HCT116 (cell line): ENCODE measurements at regions not wholly inside any gene's neighbourhood (a gene's known extent, or its start where the extent isn't known, plus 50 kb on each side); places are given as distances from the start of the nearest gene placed in this dataset.

Experiments
- ATAC-seq: fragments of 200-7000 bp; cut with Tn5 transposase; 2 replicates; pipeline ENCODE4 v1.9.1; 2020; ENCODE audit warnings: mild to moderate bottlenecking, moderate library complexity
- BruUV-seq: library from RNA; stranded (reverse); fragments of 400-500 nt; replicated peaks from 2 replicates; lab custom pipeline; 2021; lab: Mats Ljungman, UMichigan
- CTCF ChIA-PET: fragments of 300-600 bp; sonication (Branson Sonifier 250); formaldehyde crosslinking; loops from one replicate; lab custom pipeline; 2021; ENCODE audit warnings: antibody characterized with exemption; lab: Charles Lee
- POLR2A ChIA-PET: fragments of 300-600, 350-600 bp; sonication (Branson Sonifier 250); formaldehyde crosslinking; loops from one replicate; lab custom pipeline; 2021; ENCODE audit warnings: antibody characterized with exemption; lab: Charles Lee
- RAD21 ChIA-PET, 2 experiments: fragments of 300-600 bp; sonication (Branson Sonifier 250); formaldehyde crosslinking; loops; one replicate each; lab custom pipeline; 2023; ENCODE audit warnings: low total read pairs in 2 of 2; ENCODE audit not compliant: uncharacterized antibody in 2 of 2, unreplicated experiment in 2 of 2, low non-redundant PET in 1 of 2; lab: Charles Lee
- DNase-seq: peaks from one replicate; pipeline ENCODE4 v3.0.0-alpha.2; 2010; ENCODE audit warnings: low read depth, low spot score
- H2AFZ ChIP-seq: fragments of 200-600 bp; shearing (Covaris generic), sonication (generic); 2 replicates; pipeline ENCODE4 v1.6.1; 2017; ENCODE audit warnings: low read depth, mixed run types, mixed read lengths, antibody characterized with exemption, low read length; ENCODE audit not compliant: poor library complexity, severe bottlenecking
- H3K27ac ChIP-seq: 2 replicates; pipeline ENCODE4 v1.5.1; 2012; ENCODE audit warnings: low read depth, low read length
- H3K27me3 ChIP-seq: fragments of 200-600 bp; sonication (generic); 2 replicates; pipeline ENCODE4 v1.6.1; 2016; ENCODE audit warnings: mixed run types, low read length, mixed read lengths; ENCODE audit not compliant: insufficient read depth
- H3K36me3 ChIP-seq, 2 experiments: fragments of 200-500 bp in 1 of 2; fragments of 200-600 bp in 1 of 2; sonication (Bioruptor generic) in 1 of 2; sonication (generic) in 1 of 2; 2 replicates each; pipeline versions ENCODE4 v1.5.1 to v1.6.1; 2014 to 2016; ENCODE audit warnings: low read length in 2 of 2, inconsistent platforms in 1 of 2, mixed read lengths in 1 of 2, mixed run types in 1 of 2; ENCODE audit not compliant: insufficient read depth in 2 of 2, control insufficient read depth in 1 of 2
- H3K4me1 ChIP-seq, 2 experiments: fragments of 200-600 bp in 1 of 2; sonication (generic) in 1 of 2; 2 replicates each; pipeline versions ENCODE4 v1.5.1 to v1.6.1; 2012 to 2017; ENCODE audit warnings: low read length in 2 of 2, inconsistent platforms in 1 of 2, mild to moderate bottlenecking in 1 of 2, mixed read lengths in 1 of 2, mixed run types in 1 of 2, moderate library complexity in 1 of 2; ENCODE audit not compliant: insufficient read depth in 2 of 2, control insufficient read depth in 1 of 2
- H3K4me2 ChIP-seq: fragments of 200-600 bp; sonication (generic); 2 replicates; pipeline ENCODE4 v1.6.1; 2017; ENCODE audit warnings: mixed run types, low read length, mixed read lengths
- H3K4me3 ChIP-seq, 2 experiments: fragments of 200-600 bp in 1 of 2; sonication (generic) in 1 of 2; replicated peaks in 1 of 2; 2 replicates each; pipeline ENCODE4 v1.5.1; 2011 to 2016; ENCODE audit warnings: low read length in 2 of 2, control low read depth in 1 of 2, low read depth in 1 of 2, mild to moderate bottlenecking in 1 of 2, mixed read lengths in 1 of 2, mixed run types in 1 of 2
- H3K79me2 ChIP-seq: fragments of 200-600 bp; sonication (generic); 2 replicates; pipeline ENCODE4 v1.6.1; 2017; ENCODE audit warnings: mild to moderate bottlenecking, mixed run types, low read length, moderate library complexity, mixed read lengths; ENCODE audit not compliant: insufficient read depth
- H3K9ac ChIP-seq: fragments of 200-600 bp; sonication (generic); 2 replicates; pipeline ENCODE4 v1.6.1; 2016; ENCODE audit warnings: low read length, mixed read lengths
- H3K9me2 ChIP-seq: fragments of 200-600 bp; sonication (generic), shearing (Covaris generic); 2 replicates; pipeline ENCODE4 v1.6.1; 2017; ENCODE audit warnings: mixed run types, mild to moderate bottlenecking, moderate library complexity; ENCODE audit not compliant: insufficient read depth
- H3K9me3 ChIP-seq, 2 experiments: fragments of 200-500 bp in 1 of 2; fragments of 200-600 bp in 1 of 2; sonication (Bioruptor generic) in 1 of 2; sonication (generic) in 1 of 2; 2 replicates each; pipeline ENCODE4 v1.6.1; 2014 to 2017; ENCODE audit warnings: low read length in 2 of 2, mixed read lengths in 2 of 2, inconsistent platforms in 1 of 2, low read depth in 1 of 2, mild to moderate bottlenecking in 1 of 2, mixed run types in 1 of 2, moderate library complexity in 1 of 2; ENCODE audit not compliant: control insufficient read depth in 1 of 2, insufficient read depth in 1 of 2
- H4K20me1 ChIP-seq: fragments of 200-600 bp; sonication (generic), shearing (Covaris generic); 2 replicates; pipeline ENCODE4 v1.6.1; 2017; ENCODE audit warnings: mixed run types, mild to moderate bottlenecking, moderate library complexity; ENCODE audit not compliant: insufficient read depth
- CBX3 ChIP-seq: IDR thresholded peaks from 2 replicates; pipeline ENCODE4 v1.6.1; 2012; ENCODE audit warnings: low read depth
- CEBPB ChIP-seq: IDR thresholded peaks from 2 replicates; pipeline ENCODE4 v1.6.1; 2012; ENCODE audit warnings: low read depth
- EGR1 ChIP-seq: IDR thresholded peaks from 2 replicates; pipeline ENCODE4 v1.6.1; 2012; ENCODE audit warnings: low read depth
- ELF1 ChIP-seq: IDR thresholded peaks from 2 replicates; pipeline ENCODE4 v1.6.1; 2012; ENCODE audit warnings: low read depth, borderline replicate concordance
- EZH2 ChIP-seq: fragments of 200-600 bp; sonication (generic); IDR thresholded peaks from 2 replicates; pipeline ENCODE4 v1.6.1; 2017; ENCODE audit warnings: antibody characterized with exemption, mixed run types
- EZH2phosphoT487 ChIP-seq: fragments of 200-600 bp; IDR thresholded peaks from 2 replicates; pipeline ENCODE4 v1.6.1; 2018; ENCODE audit warnings: antibody characterized with exemption, borderline replicate concordance
- FOSL1 ChIP-seq: IDR thresholded peaks from 2 replicates; pipeline ENCODE4 v1.6.1; 2012; ENCODE audit warnings: low read depth
- JUND ChIP-seq: IDR thresholded peaks from 2 replicates; pipeline ENCODE4 v1.6.1; 2012
- POLR2A ChIP-seq: IDR thresholded peaks from 2 replicates; pipeline ENCODE4 v1.7.0; 2011; ENCODE audit warnings: borderline replicate concordance; ENCODE audit not compliant: insufficient read depth, insufficient read length; ENCODE audit errors: extremely low read depth
- POLR2AphosphoS5 ChIP-seq: IDR thresholded peaks from 2 replicates; pipeline ENCODE4 v1.6.1; 2011; ENCODE audit warnings: mild to moderate bottlenecking, low read depth, low read length, moderate library complexity
- RAD21 ChIP-seq: IDR thresholded peaks from 2 replicates; pipeline ENCODE4 v1.6.1; 2012; ENCODE audit warnings: low read depth, mild to moderate bottlenecking
- SIN3A ChIP-seq: IDR thresholded peaks from 2 replicates; pipeline ENCODE4 v1.6.1; 2012; ENCODE audit warnings: low read depth
- SP1 ChIP-seq: IDR thresholded peaks from 2 replicates; pipeline ENCODE4 v1.6.1; 2012; ENCODE audit warnings: low read depth
- SRF ChIP-seq: IDR thresholded peaks from 2 replicates; pipeline ENCODE4 v1.6.1; 2012; ENCODE audit warnings: low read depth
- TCF7L2 ChIP-seq: IDR thresholded peaks from 2 replicates; pipeline ENCODE4 v1.7.0; 2011; ENCODE audit warnings: borderline replicate concordance, inconsistent platforms; ENCODE audit not compliant: insufficient read depth, insufficient read length; ENCODE audit errors: extremely low read depth
- YY1 ChIP-seq: IDR thresholded peaks from 2 replicates; pipeline ENCODE4 v1.6.1; 2011; ENCODE audit warnings: low read length, low read depth, moderate library complexity, mild to moderate bottlenecking; ENCODE audit not compliant: insufficient replicate concordance; ENCODE audit errors: extremely low read depth
- intact Hi-C: fragments of 100-400 bp; cut with micrococcal nuclease; formaldehyde crosslinking; loops from 2 replicates; pipeline ENCODE4 v1.10.0; 2022
- TF ChIP-seq, protein P1 (sequence below): IDR thresholded peaks from 2 replicates; pipeline ENCODE4 v1.6.1; 2012
- TF ChIP-seq, protein P2 (sequence below): IDR thresholded peaks from 2 replicates; pipeline ENCODE4 v1.6.1; 2011; ENCODE audit warnings: mild to moderate bottlenecking, low read length, moderate library complexity; ENCODE audit not compliant: insufficient replicate concordance; ENCODE audit errors: extremely low read depth
- TF ChIP-seq, protein P3 (sequence below), 3 experiments: fragments of 200-600 bp in 1 of 3; sonication (generic) in 1 of 3; IDR thresholded peaks in 2 of 3; conservative IDR thresholded peaks in 1 of 3; 2 replicates each; pipeline ENCODE4 v1.5.1; 2012 to 2017; ENCODE audit warnings: low read depth in 2 of 3, low read length in 2 of 3, antibody characterized with exemption in 1 of 3, borderline replicate concordance in 1 of 3, control low read depth in 1 of 3, mild to moderate bottlenecking in 1 of 3, mixed read lengths in 1 of 3, mixed run types in 1 of 3, moderate library complexity in 1 of 3; ENCODE audit not compliant: insufficient read depth in 1 of 3
- TF ChIP-seq, protein P4 (sequence below): IDR thresholded peaks from 2 replicates; pipeline ENCODE4 v1.6.1; 2012; ENCODE audit warnings: low read depth

DNA sequence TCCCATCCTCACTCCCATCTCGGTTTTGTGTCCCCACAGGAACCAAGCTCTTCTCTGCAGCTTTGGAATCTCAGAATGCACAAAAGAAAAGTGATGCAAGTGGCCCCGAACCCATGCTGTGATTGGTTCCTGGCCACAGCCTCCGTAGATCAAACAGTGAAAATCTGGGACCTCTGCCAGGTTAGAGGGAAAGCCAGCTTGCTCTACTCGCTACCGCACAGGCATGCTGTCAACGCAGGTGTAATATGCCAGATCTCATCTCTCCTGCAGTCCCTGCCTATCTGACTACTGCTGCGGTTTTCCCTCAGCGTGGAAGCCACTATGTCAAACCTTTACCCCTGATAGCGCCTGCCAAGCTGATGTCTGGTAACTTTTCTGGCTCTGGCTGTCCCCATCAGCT is 200.5 kb upstream of the LRRC4C start:
- ChIA-PET CTCF (no interaction called here), RAD21 (no interaction called here), POLR2A (no interaction called here)
- no TSS peak for BruUV-seq
- no peak overlapping the region for H2AFZ ChIP-seq
- H3K9me2 ChIP-seq = no peaks in the 10 kb centered on the region
- no peaks in the 10 kb centered on the region for H4K20me1 ChIP-seq
- no peaks in the 10 kb centered on the region for H3K27me3 ChIP-seq
- no peaks in the 10 kb centered on the region for H3K36me3 ChIP-seq
- intact Hi-C loops = no loop called here
- ATAC-seq = no peak
- no peak overlapping the region for H3K9ac ChIP-seq
- no peak for DNase-seq
- no peak for TF ChIP-seq YY1
- TF ChIP-seq FOSL1 = no peak
- no peak for TF ChIP-seq EZH2
- no peak for TF ChIP-seq SIN3A
- TF ChIP-seq, protein P1, sequence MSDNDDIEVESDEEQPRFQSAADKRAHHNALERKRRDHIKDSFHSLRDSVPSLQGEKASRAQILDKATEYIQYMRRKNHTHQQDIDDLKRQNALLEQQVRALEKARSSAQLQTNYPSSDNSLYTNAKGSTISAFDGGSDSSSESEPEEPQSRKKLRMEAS = no peak
- no peak for TF ChIP-seq CEBPB
- no peak for TF ChIP-seq CBX3
- no peak for TF ChIP-seq SRF
- no peak for TF ChIP-seq JUND
- no peak for TF ChIP-seq SP1
- TF ChIP-seq EZH2phosphoT487 = no peak
- TF ChIP-seq, protein P2, sequence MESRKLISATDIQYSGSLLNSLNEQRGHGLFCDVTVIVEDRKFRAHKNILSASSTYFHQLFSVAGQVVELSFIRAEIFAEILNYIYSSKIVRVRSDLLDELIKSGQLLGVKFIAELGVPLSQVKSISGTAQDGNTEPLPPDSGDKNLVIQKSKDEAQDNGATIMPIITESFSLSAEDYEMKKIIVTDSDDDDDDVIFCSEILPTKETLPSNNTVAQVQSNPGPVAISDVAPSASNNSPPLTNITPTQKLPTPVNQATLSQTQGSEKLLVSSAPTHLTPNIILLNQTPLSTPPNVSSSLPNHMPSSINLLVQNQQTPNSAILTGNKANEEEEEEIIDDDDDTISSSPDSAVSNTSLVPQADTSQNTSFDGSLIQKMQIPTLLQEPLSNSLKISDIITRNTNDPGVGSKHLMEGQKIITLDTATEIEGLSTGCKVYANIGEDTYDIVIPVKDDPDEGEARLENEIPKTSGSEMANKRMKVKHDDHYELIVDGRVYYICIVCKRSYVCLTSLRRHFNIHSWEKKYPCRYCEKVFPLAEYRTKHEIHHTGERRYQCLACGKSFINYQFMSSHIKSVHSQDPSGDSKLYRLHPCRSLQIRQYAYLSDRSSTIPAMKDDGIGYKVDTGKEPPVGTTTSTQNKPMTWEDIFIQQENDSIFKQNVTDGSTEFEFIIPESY = no peak
- no peak for TF ChIP-seq EGR1
- TF ChIP-seq POLR2AphosphoS5 = no peak
- TF ChIP-seq RAD21 = no peak
- TF ChIP-seq, protein P3, sequence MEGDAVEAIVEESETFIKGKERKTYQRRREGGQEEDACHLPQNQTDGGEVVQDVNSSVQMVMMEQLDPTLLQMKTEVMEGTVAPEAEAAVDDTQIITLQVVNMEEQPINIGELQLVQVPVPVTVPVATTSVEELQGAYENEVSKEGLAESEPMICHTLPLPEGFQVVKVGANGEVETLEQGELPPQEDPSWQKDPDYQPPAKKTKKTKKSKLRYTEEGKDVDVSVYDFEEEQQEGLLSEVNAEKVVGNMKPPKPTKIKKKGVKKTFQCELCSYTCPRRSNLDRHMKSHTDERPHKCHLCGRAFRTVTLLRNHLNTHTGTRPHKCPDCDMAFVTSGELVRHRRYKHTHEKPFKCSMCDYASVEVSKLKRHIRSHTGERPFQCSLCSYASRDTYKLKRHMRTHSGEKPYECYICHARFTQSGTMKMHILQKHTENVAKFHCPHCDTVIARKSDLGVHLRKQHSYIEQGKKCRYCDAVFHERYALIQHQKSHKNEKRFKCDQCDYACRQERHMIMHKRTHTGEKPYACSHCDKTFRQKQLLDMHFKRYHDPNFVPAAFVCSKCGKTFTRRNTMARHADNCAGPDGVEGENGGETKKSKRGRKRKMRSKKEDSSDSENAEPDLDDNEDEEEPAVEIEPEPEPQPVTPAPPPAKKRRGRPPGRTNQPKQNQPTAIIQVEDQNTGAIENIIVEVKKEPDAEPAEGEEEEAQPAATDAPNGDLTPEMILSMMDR (IDR thresholded peaks at IDR 0.05 in 2 of 3, conservative IDR thresholded peaks at IDR 0.05 in 1 of 3; ENCODE audit: borderline replicate concordance in 1 of 3, insufficient read depth in 1 of 3, low read depth in 2 of 3, low read length in 2 of 3) = no peak
- no peak for TF ChIP-seq TCF7L2
- TF ChIP-seq POLR2A = no peak
- TF ChIP-seq ELF1 = no peak
- TF ChIP-seq, protein P4, sequence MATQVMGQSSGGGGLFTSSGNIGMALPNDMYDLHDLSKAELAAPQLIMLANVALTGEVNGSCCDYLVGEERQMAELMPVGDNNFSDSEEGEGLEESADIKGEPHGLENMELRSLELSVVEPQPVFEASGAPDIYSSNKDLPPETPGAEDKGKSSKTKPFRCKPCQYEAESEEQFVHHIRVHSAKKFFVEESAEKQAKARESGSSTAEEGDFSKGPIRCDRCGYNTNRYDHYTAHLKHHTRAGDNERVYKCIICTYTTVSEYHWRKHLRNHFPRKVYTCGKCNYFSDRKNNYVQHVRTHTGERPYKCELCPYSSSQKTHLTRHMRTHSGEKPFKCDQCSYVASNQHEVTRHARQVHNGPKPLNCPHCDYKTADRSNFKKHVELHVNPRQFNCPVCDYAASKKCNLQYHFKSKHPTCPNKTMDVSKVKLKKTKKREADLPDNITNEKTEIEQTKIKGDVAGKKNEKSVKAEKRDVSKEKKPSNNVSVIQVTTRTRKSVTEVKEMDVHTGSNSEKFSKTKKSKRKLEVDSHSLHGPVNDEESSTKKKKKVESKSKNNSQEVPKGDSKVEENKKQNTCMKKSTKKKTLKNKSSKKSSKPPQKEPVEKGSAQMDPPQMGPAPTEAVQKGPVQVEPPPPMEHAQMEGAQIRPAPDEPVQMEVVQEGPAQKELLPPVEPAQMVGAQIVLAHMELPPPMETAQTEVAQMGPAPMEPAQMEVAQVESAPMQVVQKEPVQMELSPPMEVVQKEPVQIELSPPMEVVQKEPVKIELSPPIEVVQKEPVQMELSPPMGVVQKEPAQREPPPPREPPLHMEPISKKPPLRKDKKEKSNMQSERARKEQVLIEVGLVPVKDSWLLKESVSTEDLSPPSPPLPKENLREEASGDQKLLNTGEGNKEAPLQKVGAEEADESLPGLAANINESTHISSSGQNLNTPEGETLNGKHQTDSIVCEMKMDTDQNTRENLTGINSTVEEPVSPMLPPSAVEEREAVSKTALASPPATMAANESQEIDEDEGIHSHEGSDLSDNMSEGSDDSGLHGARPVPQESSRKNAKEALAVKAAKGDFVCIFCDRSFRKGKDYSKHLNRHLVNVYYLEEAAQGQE = no peak
- H3K4me1 ChIP-seq = no peaks in the 10 kb centered on the region
- no peak overlapping the region for H3K27ac ChIP-seq
- H3K4me3 ChIP-seq = no peak overlapping the region
- no peak overlapping the region for H3K4me2 ChIP-seq
- H3K9me3 ChIP-seq = peaks cover 3 to 11% of the 10 kb centered on the region in 2 experiments; a peak in 2 of 4 replicates
- H3K79me2 ChIP-seq = no peaks in the 10 kb centered on the region
